Kidney epithelial cell (primary cell): ENCODE measurements at regions not wholly inside any gene's neighbourhood (a gene's known extent, or its start where the extent isn't known, plus 50 kb on each side); places are given as distances from the start of the nearest gene placed in this dataset.

Experiments
- DNase-seq: peaks from one replicate; pipeline ENCODE4 v3.0.0-alpha.2; 2010; ENCODE audit warnings: low read depth
- H3K27me3 ChIP-seq: 2 replicates; pipeline ENCODE4 v1.6.0; 2011; ENCODE audit warnings: low read length; ENCODE audit not compliant: control insufficient read depth, insufficient read depth
- H3K36me3 ChIP-seq: 2 replicates; pipeline ENCODE4 v1.5.1; 2011; ENCODE audit warnings: low read length; ENCODE audit not compliant: control insufficient read depth, insufficient read depth
- H3K4me3 ChIP-seq: 2 replicates; pipeline ENCODE4 v1.5.1; 2011; ENCODE audit warnings: low read depth, mild to moderate bottlenecking, control low read depth, low read length
- CTCF ChIP-seq: IDR thresholded peaks from 2 replicates; pipeline ENCODE4 v1.5.1; 2011; ENCODE audit warnings: mild to moderate bottlenecking, moderate library complexity, low read length, control low read depth, inconsistent platforms; ENCODE audit not compliant: insufficient read depth, poor library complexity, severe bottlenecking

- Histone ChIP-seq H3K4me3 (no peak overlapping the region), H3K36me3 (no peaks in the 10 kb centered on the region), H3K27me3 (no peaks in the 10 kb centered on the region)
- TF ChIP-seq CTCF: no peak
- no peak for DNase-seq
These were observed 515.3 kb downstream of the EPHB1 start for GRCh38 chr3:135310317-135310716.

- no peak overlapping the region for H3K4me3 ChIP-seq
- no peaks in the 10 kb centered on the region for H3K27me3 ChIP-seq
- no peak for DNase-seq
- no peak for TF ChIP-seq CTCF
- H3K36me3 ChIP-seq: no peaks in the 10 kb centered on the region
These were observed 516.6 kb downstream of the EPHB1 start for GRCh38 chr3:135311699-135312098.

- H3K4me3 ChIP-seq: no peak overlapping the region
- DNase-seq: no peak
- TF ChIP-seq CTCF: no peak
- H3K27me3 ChIP-seq: no peaks in the 10 kb centered on the region
- no peaks in the 10 kb centered on the region for H3K36me3 ChIP-seq
These were observed 519.2 kb downstream of the EPHB1 start for GRCh38 chr3:135314237-135314636.

- TF ChIP-seq CTCF: no peak
- H3K27me3 ChIP-seq: no peaks in the 10 kb centered on the region
- no peak for DNase-seq
- H3K36me3 ChIP-seq: no peaks in the 10 kb centered on the region
- H3K4me3 ChIP-seq: no peak overlapping the region
These were observed 529.2 kb downstream of the EPHB1 start for GRCh38 chr3:135324301-135324700.

GRCh38 chr3:135325096-135325495 lies 530.0 kb downstream of the EPHB1 start:
- H3K4me3 ChIP-seq: no peak overlapping the region
- TF ChIP-seq CTCF: no peak
- DNase-seq: no peak

GRCh38 chr3:135325726-135326235 lies 530.7 kb downstream of the EPHB1 start:
- Histone ChIP-seq H3K36me3 (no peaks in the 10 kb centered on the region), H3K27me3 (no peaks in the 10 kb centered on the region), H3K4me3 (no peak overlapping the region)
- TF ChIP-seq CTCF: no peak
- DNase-seq: no peak

More at GRCh38 chr3:135325096-135325495, 530.0 kb downstream of the EPHB1 start:
- Histone ChIP-seq H3K36me3 (no peaks in the 10 kb centered on the region), H3K27me3 (no peaks in the 10 kb centered on the region)
